ENCODE measurements at regions not wholly inside any gene's neighbourhood (a gene's known extent, or its start where the extent isn't known, plus 50 kb on each side); places are given as distances from the start of the nearest gene placed in this dataset.

DNA sequence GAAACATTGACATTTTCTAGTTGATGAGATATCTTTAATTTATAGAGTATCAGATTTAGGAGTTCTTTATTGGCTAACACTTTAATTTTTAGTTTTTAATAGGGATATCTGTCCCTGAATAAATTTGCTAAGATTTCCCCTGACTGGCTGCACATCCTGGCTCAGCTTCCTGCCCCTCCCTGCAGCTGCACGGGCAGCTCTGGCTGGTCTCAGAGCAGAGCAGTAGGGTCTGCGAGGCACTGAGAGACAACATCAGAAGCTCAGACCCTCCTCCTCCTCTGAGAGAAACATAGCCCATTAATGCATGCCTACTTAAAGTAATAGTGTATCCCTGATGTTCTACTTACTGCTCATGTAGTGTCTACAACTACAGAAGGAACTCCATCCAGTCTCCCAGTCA lies 139.2 kb downstream of the TNFSF13B start:
- H2BK120ac ChIP-seq (ENCODE audit: low read depth, low read length, poor library complexity, severe bottlenecking): no peak overlapping the region
- H2BK12ac ChIP-seq (ENCODE audit: insufficient read length, low read depth, low read length): no peak overlapping the region
- Mint-ChIP-seq H3K4me3 (no peak overlapping the region), H3K27ac (no peak overlapping the region), H3K4me1 (0 out of 4 replicates have a peak, but pooled peaks cover 0 to 2% of the 10 kb centered on the region in 2 experiments), H3K27me3 (ENCODE audit: low read depth) (no peaks in the 10 kb centered on the region; the same call in 1 of the 2 replicates), H3K36me3 (ENCODE audit: insufficient read depth in 1 of 3, low read depth in 3 of 3) (no peaks in the 10 kb centered on the region; a peak in 1 of 7 replicates), H3K9me3 (peaks cover 3 to 4% of the 10 kb centered on the region in 2 experiments; a peak in 3 of 5 replicates)
- H2BK15ac ChIP-seq (ENCODE audit: low read depth, low read length): no peak overlapping the region
- H3K79me1 ChIP-seq (ENCODE audit: insufficient read depth, low read depth, low read length, poor library complexity, severe bottlenecking): no peaks in the 10 kb centered on the region
- no peak overlapping the region for H3K4me2 ChIP-seq (ENCODE audit: insufficient read depth, insufficient read length, low read length)
- H3K4me1 ChIP-seq (ENCODE audit: insufficient read depth, low read length): no peaks in the 10 kb centered on the region
- no peaks in the 10 kb centered on the region for H3K9me3 ChIP-seq (ENCODE audit: control insufficient read depth, low read depth, low read length)
- H4K8ac ChIP-seq (replicated peaks; ENCODE audit: insufficient read length, low read depth, low read length): no peak overlapping the region
- H3K27me3 ChIP-seq (ENCODE audit: insufficient read depth, low read length): no peaks in the 10 kb centered on the region
- H3K23me2 ChIP-seq (ENCODE audit: insufficient read length, low read depth, low read length, poor library complexity, severe bottlenecking): no peaks in the 10 kb centered on the region
- no peak overlapping the region for H2BK20ac ChIP-seq (ENCODE audit: low read depth, low read length, poor library complexity, severe bottlenecking)
- no peak overlapping the region for H3K56ac ChIP-seq (ENCODE audit: insufficient read length, low read depth, low read length)
- H4K5ac ChIP-seq (ENCODE audit: insufficient read length, low read depth, low read length): no peak overlapping the region
- TF ChIP-seq, protein P1, sequence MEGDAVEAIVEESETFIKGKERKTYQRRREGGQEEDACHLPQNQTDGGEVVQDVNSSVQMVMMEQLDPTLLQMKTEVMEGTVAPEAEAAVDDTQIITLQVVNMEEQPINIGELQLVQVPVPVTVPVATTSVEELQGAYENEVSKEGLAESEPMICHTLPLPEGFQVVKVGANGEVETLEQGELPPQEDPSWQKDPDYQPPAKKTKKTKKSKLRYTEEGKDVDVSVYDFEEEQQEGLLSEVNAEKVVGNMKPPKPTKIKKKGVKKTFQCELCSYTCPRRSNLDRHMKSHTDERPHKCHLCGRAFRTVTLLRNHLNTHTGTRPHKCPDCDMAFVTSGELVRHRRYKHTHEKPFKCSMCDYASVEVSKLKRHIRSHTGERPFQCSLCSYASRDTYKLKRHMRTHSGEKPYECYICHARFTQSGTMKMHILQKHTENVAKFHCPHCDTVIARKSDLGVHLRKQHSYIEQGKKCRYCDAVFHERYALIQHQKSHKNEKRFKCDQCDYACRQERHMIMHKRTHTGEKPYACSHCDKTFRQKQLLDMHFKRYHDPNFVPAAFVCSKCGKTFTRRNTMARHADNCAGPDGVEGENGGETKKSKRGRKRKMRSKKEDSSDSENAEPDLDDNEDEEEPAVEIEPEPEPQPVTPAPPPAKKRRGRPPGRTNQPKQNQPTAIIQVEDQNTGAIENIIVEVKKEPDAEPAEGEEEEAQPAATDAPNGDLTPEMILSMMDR (conservative IDR thresholded peaks at IDR 0.05): no peak
- H3T11ph ChIP-seq (ENCODE audit: low read length): no peak overlapping the region
- no peak overlapping the region for H3K23ac ChIP-seq (ENCODE audit: insufficient read length, low read depth, low read length)
- no peak overlapping the region for H3K9ac ChIP-seq (ENCODE audit: extremely low read depth, insufficient read length, low read length)
- no peak overlapping the region for H2AK5ac ChIP-seq (ENCODE audit: insufficient read length, low read length)
- WGBS (ENCODE audit: extremely low coverage, insufficient read length, low lambda C conversion rate): no CpG with 5 or more reads among the region's 2 CpGs
- H3K18ac ChIP-seq (ENCODE audit: insufficient read length, low read depth, low read length): no peak overlapping the region
- no peak overlapping the region for H2BK5ac ChIP-seq (ENCODE audit: insufficient read length, low read length)
- no peak overlapping the region for H2AFZ ChIP-seq (ENCODE audit: low read length)
- H3K27ac ChIP-seq (ENCODE audit: insufficient read length, low read depth, low read length): no peak overlapping the region
- H3K4ac ChIP-seq (ENCODE audit: low read depth, low read length): no peak overlapping the region
- H4K91ac ChIP-seq (ENCODE audit: insufficient read length, low read depth, low read length): no peak overlapping the region
- no peak overlapping the region for H3K14ac ChIP-seq (ENCODE audit: insufficient read depth, low read length)
- DNase-seq: no peak
- H4K20me1 ChIP-seq (ENCODE audit: control insufficient read depth, insufficient read depth, insufficient read length): no peaks in the 10 kb centered on the region
- H3K79me2 ChIP-seq (ENCODE audit: insufficient read depth, low read length): no peaks in the 10 kb centered on the region
